NCI-H187 treated with DMSO at 0.1 percent for 48 hours (cell line): ENCODE measurements at regions not wholly inside any gene's neighbourhood (a gene's known extent, or its start where the extent isn't known, plus 50 kb on each side); places are given as distances from the start of the nearest gene placed in this dataset.

Experiments
- DNase-seq: peaks from one replicate; lab custom pipeline; 2025; lab: John Stamatoyannopoulos, UW

DNA sequence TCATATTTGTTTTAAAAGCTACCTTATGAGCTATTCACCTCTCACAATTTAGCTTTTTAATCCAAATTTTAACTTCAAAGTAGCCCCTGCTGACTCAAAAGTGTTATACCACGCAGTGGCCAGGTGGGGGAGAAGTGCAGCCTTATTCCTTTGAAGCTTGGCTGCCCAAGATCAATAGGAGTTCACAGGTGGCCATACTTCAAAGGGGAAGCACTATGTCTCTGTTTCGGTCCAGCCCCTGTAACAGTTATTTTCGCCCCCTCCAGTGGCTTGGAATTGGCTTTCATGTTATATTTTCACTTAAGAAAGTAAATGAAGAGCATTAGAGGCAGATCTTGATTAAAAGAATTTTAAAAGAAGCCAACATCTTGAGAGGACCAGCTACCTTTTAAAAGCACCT lies 608.4 kb downstream of the EPHA7 start:
- DNase-seq = peak; percentile 15

- DNase-seq = no peak
Observed at GRCh38 chr6:92806254-92806653, 613.1 kb downstream of the EPHA7 start.

GRCh38 chr6:92791403-92791802 lies 628.0 kb downstream of the EPHA7 start:
- no peak for DNase-seq

- DNase-seq = no peak
Observed at GRCh38 chr6:92790381-92790780, 629.0 kb downstream of the EPHA7 start.

- DNase-seq = no peak
Observed at GRCh38 chr6:92784235-92784634, 635.1 kb downstream of the EPHA7 start.

DNA sequence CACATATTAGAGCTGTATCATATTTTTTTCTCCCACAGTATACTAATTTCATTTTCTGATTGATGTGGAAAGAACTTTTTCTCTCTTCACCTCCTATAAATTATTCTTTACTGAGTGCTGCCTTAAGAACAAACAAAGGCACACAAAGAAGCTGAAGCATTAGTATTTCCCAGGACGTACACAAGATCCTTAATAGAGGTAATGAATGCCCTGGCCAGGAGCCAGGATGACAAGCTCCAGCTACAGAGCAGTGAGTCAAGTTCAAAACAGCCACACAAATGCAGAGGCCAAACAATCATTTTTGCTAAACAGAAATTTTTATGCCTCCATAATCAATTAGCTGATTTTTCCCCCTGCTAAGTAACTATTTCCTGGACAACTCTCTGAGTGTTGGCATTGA lies 639.6 kb downstream of the EPHA7 start:
- no peak for DNase-seq

DNA sequence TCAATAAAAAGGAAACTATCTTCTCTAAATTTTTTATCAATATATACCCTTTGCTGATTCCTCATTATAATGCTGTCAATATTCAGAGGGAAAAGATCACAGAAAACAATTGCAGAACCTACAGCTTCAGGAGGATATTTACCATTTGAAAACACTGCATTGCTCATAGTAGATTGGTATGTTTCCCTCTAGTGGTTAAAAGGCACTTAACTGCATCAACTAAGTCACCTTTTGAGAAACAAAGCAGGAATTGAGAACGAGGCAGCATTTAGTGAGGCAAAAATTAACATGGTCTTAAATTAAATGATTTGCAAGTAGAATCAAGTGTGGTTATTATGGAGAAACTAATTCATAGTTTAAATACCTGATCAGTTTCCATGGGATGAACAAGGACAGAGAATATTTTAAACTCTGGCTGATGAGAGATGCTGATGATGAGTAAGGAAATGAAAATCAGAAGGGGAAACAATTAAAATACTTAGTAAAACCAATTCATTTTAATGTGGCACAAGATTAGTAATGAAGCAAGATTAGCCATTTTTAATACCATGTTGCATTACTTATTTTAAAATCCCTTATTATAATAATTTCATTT lies 642.1 kb downstream of the EPHA7 start:
- peak; percentile 13 for DNase-seq

GRCh38 chr6:92770540-92770939 lies 648.8 kb downstream of the EPHA7 start:
- DNase-seq = no peak

GRCh38 chr6:92767101-92767500 lies 652.3 kb downstream of the EPHA7 start:
- no peak for DNase-seq

GRCh38 chr6:92763680-92764079 lies 655.7 kb downstream of the EPHA7 start:
- no peak for DNase-seq

DNA sequence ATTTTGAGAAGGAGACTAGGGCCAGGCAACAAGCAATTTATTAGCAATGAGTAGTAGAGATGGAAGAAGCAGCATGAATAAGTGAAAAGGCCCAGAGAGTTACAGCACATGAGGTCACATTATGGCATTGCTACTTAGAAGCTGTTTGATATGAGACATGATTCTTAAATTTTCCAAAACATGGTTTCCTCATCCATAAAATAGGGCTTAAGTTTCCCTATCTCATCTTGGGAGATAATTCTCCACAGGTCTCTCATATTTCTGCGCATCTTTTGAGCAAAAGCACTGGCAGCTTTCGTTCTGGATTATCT lies 656.1 kb downstream of the EPHA7 start:
- DNase-seq = no peak

DNA sequence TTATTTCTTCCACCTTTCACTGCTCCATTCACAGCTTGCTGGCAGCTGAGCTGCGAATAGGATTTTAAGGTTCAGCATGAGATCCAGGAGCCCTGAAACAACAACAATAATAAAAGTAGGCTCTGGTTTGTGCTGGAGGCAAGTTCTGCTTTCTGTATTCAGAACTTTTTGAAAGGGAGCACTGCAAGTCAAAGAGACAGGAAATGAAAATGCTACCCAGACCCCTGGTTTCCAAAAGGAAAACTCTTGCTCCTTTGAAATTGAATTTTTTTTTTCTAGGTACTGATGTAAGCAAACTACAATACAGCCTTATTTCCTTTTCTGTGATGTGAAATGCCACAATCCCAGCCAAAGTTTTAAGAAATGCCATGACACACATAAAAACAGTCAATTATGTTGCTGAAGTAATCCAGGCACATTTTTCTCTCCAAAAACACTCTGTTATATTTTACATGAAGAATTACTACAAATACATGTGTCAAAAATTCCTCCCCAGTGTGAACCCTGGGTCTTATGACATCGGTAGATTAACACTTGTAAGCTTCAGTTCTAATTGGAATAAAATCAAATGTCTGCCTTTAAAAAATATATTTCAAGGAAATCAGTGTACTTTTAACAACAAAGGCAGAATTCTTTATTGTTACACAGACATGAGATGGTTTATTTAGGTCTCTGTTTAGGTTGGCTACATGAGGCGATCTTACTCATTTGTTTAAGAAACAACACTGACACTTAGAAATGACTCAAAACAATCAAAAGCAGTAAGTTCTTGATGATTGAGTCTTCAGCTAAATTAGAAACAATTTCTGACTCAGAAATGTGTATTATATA lies 656.7 kb downstream of the EPHA7 start:
- no peak for DNase-seq

- no peak for DNase-seq
Observed at GRCh38 chr6:92759178-92759577, 660.2 kb downstream of the EPHA7 start.

- DNase-seq = no peak
Observed at GRCh38 chr6:92757925-92758324, 661.4 kb downstream of the EPHA7 start.

- no peak for DNase-seq
Observed at GRCh38 chr6:92756912-92757311, 662.4 kb downstream of the EPHA7 start.

DNA sequence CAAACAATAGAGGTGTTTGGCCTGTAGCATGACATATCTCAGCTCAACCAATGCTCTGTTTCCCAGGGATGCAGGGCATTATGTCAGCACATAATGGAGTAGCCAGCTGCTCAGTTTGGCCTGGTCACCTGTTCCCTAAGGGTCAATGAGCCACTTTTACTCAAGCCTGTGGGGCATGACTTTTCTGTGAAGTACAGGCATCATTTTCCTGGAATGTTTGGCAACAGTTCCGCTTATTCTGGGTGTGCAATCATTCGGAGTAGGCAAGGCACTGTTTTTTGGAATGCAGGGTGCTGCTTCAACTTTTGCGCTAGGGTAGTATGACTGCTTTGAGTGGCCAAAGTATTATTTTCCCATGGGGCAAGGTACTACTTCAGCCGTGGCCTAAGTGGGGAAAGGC lies 665.4 kb downstream of the EPHA7 start:
- DNase-seq = no peak

DNA sequence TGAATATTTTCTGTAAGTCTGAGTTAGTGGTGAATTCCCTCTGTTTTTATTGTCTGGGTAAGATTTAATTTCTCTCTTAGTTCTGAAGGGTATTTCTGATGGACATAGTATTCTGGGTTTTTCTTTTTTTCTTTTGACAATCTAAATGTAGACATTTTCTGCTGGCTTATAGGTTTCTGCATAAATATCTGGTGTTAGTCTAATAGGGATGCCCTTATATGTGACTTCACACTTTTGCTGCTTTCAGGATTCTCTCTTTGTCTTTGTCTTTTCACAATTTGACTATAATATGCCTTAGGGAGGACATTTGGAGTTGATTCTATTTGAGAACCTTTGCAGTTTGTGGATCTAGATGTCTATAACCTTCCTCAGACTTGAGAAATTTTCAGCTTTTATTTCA lies 667.2 kb downstream of the EPHA7 start:
- no peak for DNase-seq

DNA sequence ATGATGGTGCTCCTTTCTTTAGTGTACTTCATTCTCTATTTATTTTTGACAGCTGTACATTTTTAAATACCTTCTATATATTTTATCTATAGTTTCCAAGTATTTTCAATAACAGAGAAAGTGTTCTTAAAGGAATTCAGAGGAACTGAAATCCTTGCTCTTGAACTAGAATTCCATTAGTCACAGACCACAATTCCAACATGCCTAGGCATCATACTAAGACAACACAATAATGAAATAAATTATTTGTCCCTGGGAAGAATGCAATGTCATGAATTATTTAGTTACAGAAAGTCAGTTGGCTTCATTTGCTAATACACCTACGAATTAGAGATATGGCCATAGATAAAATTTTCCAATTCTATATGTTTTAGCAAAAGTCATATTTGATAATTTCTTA lies 671.2 kb downstream of the EPHA7 start:
- no peak for DNase-seq

DNA sequence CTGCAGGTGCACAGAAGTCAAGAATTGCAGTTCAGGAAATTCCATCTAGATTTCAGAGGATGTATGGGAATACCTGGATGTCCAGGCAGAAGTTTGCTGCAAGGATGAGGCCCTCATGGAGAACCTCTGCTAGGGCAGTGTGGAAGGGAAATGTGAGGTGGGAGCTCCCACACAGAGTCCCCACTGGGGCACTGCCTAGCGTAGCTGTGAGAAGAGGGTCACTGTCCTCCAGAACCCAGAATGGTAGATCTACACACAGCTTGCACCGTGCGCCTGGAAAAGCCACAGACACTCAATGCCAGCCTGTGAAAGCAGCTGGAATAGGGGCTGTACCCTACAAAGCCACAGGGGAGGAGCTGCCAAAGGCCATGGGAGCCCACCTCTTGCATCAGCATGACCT lies 681.4 kb downstream of the EPHA7 start:
- DNase-seq = no peak

DNA sequence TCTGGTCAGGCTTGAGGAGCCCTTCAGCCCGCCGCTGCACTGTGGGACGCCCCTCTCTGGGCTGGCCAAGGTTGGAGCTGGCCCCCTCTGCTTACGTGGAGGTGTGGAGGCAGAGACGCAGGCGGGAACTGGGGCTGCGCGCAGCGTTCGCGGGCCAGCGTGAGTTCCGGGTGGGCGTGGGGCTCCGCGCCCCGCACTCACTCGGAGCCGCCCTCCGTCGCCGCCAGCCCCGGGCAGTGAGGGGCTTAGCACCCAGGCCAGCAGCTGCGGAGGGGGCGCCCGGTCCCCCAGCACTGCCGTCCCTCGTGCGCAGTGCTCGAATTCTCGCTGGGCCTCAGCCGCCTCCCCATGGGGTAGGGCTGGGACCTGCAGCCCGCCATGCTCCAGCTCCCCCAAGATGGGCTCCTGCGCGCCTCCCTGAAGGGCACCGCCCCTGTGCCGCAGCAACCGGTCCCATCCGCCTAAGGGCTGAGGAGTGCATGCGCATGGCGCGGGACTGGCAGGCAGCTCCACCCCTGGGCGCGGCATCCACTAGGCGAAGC lies 695.9 kb downstream of the EPHA7 start:
- DNase-seq = no peak

DNA sequence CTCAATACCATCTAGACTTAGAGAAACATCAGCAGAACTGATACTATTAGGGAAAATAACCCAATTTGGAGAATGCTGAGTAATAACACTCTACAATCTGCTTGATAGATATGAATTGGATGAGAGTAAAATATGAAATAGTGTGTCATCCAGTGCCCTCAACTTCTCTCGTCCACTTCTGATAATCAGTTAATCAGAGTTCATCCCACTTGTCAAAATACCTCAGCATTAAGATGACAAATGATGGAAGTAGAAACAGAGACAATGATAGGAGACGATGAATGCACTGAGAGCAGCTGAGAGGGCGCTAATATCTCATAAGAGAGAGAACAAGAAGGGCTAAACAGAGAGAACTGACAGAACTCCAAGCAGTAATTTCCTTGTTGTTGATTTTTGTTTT lies 699.6 kb downstream of the EPHA7 start:
- no peak for DNase-seq

- no peak for DNase-seq
Observed at GRCh38 chr6:92716638-92717037, 702.7 kb downstream of the EPHA7 start.

- DNase-seq = no peak
Observed at GRCh38 chr6:92715991-92716390, 703.4 kb downstream of the EPHA7 start.

DNA sequence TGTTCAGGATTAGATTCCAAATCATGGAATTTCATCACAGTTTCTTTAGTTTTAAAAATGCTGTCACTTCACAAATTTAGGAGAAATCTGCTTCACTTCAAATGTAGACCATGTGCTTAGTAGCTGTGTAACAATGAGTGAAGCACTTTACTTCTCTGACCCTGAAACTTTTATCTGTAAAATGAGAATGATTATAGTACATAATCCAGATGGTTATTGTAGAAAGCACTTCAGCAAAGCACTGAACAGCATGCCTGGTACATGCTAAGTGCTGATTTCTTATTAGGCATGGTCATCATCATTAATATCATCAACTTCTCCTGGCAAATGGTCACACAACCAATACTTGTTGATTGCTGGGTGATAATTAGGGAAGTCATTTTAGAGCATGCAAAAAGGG lies 705.0 kb downstream of the EPHA7 start:
- DNase-seq = no peak
